NB4 (cell line): ENCODE measurements at regions not wholly inside any gene's neighbourhood (a gene's known extent, or its start where the extent isn't known, plus 50 kb on each side); places are given as distances from the start of the nearest gene placed in this dataset.

Experiments used
- CTCF ChIP-seq: IDR thresholded peaks from one replicate; pipeline ENCODE4 v1.5.1; 2012; ENCODE audit warnings: low read depth, low read length
- MYC ChIP-seq: IDR thresholded peaks from 2 replicates; pipeline ENCODE4 v1.6.1; 2011; ENCODE audit warnings: low read depth, low read length

- TF ChIP-seq CTCF, result no peak
- TF ChIP-seq MYC, result no peak
Measured at GRCh38 chr10:33674491-33674890, 340.0 kb upstream of the NRP1 start.
